Hindlimb muscle (tissue), 1 donor: ENCODE measurements at regions not wholly inside any gene's neighbourhood (a gene's known extent, or its start where the extent isn't known, plus 50 kb on each side); places are given as distances from the start of the nearest gene placed in this dataset.
"Not testable (repeated sequence)": the region's sequence is repeated elsewhere in the genome, so short reads cannot be mapped to it uniquely, and the experiment has no call there.

Experiments
- DNase-seq: peaks from one replicate; pipeline ENCODE4 v3.0.0-alpha.2; 2013

DNA sequence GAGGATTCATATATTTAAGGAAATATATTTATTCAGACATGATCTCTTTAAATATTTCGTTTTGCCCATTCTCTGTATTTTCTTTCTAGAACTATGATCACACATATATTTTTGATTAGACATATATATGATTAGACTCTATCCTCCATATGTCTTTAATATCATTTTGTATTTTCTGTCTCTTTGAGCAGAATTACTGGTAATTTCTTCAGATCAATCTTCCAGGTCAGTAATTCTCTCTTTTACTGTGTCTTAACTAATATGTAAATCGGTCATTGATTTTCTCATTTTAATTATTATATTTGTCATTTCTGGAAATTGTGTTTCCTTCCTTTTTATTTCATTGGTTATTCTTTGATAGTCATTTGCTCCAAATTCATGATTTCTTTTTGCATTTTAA is 586.2 kb downstream of the NR2F2 start:
- no peak for DNase-seq

DNA sequence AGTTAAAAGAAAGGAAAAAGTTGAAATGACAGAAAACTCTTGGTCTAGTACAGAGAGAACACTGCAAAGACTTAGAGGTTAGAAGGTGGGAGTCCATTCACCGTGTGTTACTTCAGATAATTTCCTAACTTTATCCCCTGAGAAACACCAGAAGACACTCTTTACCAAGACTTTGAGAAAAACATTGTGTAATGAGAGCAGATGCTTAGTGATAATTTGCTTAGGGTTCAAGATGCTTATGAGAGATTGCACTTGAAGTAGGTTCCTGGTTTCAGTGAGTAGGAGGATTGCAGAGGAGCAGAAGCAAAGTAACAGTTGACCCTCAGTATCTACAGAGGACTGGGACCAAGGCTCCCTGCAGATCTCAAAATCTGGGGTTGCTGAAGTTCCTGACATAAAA is 594.1 kb downstream of the NR2F2 start:
- no peak for DNase-seq

DNA sequence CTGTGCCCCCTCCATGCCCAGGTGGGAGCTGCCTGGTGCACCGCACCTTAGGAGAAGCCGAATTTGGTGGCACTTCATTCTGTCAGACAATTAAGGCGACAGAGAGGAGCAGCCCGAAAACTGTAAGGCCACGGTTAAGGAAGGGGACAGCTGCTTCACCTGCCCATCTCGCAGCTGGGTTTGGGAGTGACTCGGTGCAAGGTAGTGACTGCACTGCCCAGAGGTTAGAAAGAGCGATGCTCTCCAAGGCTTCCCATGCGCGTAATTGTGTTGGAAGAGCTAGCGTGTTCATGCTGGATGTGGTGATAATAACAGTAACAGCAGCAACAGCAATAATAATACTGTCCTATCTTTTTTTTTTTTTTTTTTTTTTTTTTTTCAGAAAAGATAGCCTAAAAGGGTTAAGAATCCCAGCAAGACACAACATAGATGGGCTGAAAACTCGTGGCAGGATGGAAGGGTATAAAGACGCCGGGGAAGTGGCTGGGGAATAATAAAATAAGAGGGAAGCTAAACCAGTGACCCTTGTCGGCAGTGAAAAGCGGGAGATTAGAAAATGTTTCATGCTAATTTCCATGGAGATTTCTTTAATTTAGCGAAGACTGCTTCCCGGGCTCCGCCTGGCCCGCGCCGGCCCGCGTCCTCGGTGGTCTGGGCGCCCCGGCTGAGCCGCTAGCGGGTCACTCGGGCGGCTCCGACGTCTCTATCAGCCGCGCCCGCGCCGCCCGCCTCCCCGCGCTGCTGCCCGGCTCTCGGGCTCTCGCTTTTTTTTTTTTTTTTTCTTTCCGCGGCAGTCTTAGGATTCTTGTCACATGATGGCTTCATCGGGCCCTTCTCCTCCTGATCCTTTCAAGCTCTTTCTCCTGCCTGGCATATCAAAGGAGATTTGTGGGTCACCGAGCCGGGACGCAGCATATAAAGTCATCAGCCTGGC is 617.1 kb downstream of the NR2F2 start:
- no peak for DNase-seq

DNA sequence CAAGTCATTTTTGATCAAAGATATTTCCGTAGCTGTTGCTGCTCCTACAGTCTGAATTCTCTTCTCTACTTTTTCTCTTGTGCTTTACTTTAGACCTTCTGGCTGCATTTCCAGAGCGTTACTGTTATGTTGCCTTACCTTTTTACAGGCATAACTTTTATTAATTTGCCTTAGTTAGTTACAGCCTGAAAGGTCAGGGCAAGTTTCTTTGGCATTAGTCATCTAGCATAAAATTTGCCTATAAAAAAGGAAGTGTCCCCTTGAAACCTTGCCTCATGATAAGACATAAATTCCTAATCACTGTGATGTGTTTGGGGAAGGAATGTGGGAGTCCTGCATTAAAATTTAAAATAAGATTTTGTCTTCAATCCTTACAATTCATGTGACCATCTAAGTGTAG is 618.5 kb downstream of the NR2F2 start:
- DNase-seq = no peak

DNA sequence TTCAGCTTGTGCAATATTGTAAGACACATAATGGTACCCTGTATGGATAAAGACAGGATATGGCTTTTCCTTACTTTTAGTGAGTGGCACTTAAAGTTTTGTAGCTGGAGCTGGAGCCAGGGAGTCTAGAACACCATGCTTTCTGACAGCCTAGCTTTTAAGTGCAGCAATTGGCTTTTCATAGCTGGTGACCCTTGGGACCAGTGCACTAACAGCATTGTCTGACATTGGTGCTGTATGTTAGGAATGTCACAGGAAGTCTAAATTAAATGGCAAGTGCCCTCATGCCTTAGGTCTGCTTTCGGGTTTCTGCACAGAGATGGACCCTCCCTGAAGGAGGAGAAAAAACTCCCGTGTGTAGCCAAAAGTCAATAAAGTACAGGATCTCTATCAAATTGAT is 628.2 kb downstream of the NR2F2 start:
- DNase-seq = no peak

DNA sequence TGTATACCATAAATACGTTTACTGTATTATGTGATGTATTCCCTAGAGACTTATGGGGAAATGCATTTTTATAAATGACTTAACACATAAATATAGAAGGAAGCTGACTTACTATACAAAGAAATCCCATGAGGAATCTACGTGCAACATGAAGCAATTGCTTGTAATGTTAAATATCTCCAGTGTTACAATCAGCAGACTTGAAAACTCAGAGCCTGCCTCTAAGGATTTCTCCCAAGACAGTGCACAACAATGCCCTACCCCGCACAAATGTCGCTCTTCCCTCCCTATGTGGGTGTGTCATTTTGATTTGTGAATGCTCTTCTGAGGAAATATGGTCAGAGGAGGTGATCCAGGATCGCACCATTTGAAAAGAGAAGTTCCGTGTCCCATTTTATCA is 629.0 kb downstream of the NR2F2 start:
- DNase-seq = no peak

DNA sequence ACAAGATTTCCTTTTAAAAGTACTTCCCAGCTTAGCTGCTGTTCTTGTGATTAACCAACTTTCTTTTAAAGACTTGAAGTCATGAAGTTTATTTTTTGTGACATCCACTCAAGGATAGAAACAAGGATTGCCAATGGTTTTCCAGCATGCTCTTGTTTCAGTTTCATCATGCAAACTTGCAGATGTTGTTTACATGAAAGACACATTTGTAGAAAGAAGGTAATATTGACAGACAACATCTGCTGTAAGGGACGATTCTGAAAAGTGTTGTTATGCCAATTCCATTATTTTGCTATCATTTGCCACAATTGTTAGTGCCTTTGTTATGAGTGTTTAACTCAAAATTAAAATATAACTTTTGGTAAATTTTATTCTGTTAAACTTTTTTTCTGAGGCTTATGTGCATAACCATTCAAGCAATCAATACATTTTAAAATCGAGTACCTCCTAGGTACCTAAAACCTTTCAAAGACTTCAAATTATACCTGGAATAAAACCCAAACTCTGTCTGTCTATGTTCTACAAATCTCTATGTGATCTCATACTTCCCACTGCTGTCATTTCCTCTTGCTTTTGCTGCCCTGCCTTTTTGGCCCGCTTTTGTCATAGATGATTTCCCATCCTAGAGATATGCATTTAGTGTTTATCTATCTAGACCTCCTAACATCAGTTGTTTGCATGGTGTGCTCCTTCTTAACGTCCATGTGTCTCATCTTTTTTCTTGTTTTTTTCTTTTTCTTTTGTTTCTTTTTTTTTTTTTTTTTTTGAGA is 630.4 kb downstream of the NR2F2 start:
- no peak for DNase-seq

DNA sequence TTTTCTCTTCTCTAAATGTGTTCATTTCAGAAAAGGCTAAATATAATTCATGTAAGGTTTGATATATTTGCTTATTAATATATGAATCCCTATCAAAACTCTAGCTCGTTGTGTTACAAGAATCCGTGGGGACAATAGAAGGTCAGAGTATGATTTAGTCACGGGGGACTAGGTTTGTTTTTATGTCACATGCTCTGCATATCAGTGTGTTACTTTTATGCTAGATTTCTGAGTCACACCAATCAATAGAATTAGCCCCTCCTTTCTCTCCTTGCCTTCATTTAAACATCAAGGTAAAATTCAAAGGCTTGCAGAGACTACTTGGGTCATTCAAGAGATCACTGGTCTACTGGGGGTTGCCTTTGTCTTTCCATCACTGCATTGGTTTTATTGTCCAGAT is 636.1 kb downstream of the NR2F2 start:
- no peak for DNase-seq

DNA sequence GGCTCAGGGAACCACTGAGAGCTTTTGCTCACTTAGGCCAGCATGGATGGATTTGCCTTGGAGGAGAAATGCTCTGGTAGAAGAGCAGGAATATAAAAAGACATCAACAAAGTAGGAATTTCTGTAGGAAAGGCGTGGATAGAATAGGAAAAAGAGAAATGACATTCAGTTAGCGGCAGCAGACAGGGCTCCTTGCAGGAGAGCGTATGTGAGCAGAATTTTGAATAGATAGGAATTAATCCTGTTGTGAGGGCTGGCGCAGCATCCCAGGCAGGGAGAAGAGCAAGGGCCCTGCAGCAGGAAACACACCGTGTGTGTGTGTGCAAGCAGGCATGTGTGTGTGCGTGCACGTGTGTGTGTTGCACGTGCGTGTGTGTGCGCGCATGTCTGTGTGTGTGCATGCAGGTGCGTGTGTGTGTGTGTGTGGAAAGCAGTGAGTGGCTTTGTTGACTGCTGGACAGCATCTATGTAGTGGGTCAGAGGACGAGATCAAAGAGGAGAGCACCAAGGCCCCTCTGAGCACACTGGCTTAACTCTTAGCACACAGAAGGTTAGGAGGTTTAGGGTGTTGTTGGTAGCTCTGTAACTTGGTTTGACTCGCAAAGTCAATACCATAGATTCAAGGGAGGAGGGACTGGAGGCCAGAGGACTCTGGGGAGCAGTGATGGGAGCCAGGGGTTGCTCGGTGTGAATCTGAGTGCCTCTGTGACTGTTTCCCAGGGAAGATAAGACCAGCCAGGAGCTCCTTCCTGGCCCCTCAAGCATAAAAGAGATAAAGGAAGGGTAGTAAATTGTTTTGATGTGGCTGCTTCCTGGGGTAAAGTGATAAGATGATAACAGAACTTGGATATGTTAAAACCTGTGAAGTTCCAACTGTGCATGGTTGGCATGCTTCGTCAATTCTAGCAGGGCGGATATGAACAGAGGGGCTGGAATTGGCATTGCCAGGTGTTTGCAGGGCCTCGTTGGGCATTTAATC is 639.5 kb downstream of the NR2F2 start:
- DNase-seq = no peak

DNA sequence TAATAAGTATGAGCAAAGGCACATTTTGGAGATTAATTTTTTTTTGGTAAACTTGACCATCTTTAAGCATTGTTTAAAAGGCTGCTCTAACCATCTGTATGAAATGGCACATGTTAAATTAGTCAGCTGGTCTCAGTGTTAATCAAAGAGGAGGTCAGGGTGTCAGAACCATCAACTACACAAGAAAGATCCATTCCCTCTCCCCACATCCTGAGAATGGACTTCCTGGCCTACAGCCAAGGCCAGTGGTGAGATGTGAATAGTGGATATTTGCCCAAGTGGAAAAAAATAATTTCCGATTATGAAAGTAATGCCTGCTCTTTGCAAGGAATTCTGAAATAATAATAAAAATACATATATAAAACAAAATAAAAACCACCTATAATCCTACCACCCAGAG is 641.7 kb downstream of the NR2F2 start:
- no peak for DNase-seq

DNA sequence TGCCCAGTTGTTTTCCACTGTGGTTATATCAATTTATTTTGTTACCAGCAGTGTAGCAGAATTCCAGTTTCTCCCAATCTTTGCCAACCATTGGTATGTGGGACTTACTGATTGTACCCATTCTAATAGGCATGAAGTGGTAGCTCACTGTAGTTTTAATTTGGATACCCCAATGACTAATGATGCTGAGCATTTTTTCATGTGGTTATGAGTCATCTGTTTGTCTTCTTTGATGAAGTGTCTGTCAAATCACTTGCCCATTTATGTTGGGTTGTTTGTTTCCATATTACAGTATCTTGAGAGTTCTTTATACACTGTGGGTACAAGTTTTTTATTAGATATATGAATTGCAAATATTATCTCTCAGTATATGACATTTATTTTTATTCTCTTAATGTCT is 644.3 kb downstream of the NR2F2 start:
- no peak for DNase-seq

DNA sequence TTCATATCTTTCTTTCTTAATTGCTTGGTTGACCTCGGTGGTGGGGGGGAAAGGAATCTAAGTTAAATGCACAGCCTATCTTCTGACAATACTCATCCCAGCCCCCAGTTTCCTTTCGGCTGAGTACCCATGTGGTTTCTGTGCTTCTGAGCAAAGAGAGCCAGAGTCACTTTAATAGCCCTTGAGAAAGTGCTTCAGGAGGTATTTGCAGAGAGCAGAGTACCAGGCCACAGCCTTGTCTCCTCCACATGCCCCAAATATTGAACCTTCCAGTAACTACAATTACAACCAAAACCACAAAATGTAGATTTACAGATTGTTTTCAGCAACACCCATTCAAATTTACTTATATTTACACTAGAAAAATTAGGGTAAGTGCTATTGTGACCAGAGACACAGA is 647.4 kb downstream of the NR2F2 start:
- DNase-seq = no peak

DNA sequence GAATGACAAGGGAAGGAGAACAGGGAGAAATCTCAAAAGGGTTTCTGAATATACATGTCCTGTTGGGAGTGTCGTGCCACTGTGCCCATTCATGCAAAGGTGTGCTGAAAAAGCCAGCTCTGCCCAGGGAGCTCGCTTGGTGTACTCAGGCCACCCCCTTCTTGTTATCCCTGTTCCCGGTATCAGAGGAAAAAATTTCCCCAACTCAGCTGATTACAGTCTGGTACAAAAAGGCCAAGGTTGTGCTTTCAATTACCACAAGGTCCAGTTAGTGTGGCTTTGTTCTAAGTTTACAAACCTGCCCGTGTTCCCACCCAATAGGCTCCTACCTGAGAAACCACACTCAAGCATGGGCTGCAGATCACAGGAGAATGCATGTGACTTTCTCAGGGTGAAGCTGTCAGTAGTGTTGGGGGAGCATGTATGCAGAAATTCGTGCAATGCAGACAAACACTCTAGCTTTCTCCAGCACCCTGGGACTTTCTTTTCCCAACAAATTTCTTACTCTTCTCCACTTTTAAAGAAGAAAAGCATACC is 648.5 kb downstream of the NR2F2 start:
- no peak for DNase-seq

DNA sequence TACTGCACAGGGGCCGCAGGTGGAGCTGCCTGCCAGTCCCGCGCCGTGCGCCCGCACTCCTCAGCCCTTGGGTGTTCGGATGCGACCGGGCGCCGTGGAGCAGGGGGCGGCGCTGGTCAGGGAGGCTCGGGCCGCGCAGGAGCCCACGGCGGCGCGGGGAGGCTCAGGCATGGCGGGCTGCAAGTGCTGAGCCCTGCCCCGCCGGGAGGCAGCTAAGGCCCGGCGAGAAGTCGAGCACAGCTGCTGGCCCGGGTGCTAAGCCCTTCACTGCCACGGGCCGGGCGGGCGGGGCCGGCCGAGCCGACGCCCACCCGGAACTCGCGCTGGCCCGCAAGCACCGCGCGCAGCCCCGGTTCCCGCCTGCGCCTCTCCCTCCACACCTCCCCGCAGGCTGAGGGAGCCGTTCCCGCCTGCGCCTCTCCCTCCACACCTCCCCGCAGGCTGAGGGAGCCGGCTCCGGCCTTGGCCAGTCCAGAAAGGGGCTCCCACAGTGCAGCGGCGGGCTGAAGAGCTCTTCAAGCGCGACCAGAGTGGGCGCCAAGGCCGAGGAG is 653.7 kb downstream of the NR2F2 start:
- not testable (repeated sequence) for DNase-seq

DNA sequence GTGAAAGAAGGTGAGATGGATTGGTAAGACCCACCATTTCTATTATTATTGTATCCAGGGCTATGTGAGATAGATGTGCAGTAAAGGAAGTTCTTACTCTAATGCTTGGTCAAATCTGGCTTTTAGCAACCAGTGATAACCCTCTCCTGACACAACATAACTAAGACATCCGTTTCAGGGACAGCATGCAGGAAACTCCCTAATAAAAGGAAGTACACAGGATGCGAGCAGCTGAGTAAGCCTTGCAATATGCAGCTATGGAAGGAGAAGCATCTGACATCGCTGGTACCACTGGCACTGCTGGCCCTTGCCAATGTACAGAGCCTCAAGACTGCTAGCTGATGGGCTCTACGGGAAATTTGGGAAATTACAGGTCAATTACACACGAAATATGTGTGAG is 662.3 kb downstream of the NR2F2 start:
- no peak for DNase-seq

DNA sequence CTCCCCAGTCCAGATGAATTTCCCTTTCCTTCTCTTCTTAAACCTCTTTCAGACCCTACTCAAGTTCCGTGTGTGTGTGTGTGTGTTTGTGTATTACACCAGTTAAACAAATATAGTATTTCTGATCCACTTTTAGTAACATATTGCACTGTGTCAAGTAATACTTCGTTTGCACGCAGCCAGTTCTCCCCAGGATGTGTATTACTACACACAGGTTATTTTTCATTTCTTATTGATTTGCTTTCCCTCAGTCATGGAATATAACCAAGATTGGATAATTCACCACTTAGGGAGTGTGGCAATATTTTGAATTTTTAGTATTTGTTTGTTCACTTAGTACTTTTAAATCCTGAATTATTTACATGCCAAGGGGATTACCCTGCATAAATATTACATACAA is 667.0 kb downstream of the NR2F2 start:
- DNase-seq = no peak

DNA sequence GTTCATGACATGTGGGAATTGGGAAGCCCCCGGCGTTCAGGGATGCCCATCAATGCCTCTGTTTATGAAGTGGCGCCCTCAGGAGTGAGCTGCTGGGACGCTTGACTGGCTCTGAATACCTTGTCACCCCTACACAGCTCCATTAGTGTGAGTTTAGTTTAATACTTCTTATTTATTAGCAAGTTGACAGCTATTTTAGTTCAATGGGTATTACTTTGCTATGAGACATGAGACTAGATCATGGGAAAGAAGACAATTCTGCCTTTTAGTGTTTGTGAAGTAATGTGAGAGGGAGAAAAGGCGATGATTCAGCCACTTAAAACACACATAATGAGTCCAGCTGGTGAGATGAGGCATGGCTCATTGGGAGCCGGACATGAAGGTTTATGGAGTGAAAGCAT is 678.5 kb downstream of the NR2F2 start:
- no peak for DNase-seq

DNA sequence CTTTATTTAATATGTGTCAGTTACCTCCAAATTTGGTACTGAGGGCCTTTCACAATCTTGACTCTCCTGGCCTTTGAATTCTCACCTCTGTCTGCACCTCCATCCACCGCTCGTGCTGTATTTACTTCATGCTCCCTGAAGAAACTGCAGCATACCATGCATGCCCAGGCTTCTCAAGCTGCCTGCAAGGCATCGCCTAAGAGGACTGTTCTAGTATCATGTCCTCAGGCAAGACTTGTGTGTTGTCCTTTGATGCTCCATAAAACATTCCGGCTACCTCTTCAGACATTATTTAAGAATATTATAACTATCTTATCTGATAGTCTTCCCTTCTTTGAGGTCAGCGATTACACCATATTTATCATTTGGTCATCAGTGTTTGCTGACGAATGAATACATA is 682.5 kb downstream of the NR2F2 start:
- DNase-seq = no peak

DNA sequence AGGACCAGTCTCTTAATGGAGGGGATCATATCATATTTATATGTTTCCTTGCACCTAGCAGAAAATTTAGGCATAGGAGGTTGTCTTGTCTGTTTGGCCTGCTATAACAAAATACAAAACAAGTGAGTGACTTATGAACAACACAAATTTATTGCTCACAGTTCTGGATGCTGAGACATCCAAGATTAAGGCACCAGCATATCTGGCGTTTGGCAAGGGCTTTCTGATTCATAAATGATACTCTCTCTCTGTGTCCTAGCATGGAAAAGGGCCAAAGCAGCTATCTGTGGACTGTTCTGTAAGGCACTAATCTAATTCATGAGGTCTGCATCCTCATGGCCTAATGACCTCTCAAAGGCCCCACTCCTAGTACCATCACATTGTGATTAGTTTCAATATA is 683.0 kb downstream of the NR2F2 start:
- DNase-seq = no peak

DNA sequence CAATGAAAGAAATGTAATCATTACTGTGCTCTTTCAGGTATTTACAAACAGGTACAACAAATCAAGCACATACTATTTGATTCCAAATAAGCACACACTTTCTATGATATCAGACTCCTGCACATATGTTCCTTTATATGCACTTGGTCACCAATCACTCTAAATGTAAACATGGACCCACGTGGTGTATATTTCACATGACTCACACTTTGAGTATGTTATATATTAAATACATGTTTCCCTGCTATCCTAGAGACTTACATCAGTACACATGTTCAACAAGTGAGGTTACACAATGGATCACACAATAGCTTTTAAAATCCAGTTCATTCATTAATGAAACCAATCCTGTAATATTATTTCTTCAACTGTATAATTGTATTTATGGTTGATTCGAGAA is 683.5 kb downstream of the NR2F2 start:
- no peak for DNase-seq

DNA sequence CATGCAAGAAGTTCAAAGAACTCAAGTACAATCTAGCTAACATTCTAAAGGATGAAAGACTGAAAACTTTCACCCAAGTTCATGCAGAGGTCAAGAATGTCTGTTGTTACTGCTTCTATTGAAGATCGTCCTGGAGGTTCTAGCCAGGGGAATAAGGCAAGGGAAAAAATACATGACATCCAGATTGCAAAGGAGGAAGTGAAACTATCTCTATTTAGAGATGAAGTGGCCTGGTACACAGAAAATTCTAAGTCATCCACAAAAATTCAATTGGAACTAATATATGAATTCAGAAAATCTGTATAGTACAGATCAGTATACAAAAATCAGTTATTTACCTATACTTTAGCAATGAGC is 693.0 kb downstream of the NR2F2 start:
- DNase-seq = no peak

DNA sequence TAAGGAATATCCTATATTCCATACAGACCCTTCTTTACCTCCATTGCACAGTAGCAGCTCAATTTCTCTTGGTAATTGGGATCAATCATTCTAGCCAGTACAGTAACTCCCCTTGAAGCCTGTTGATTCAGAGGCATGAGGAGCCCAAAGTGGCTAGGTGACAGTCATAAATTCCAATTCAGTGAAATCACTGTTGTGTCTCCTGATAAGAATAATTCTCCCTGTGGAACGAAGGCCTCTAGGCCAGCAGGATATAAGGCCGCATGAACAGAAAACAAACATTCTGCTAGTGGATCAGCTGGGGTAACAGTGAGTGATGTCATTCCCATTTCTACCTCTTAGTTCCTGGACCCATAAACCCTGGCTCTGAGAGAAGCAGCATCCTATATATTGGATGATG is 696.3 kb downstream of the NR2F2 start:
- no peak for DNase-seq
